ENCODE measurements at regions not wholly inside any gene's neighbourhood (a gene's known extent, or its start where the extent isn't known, plus 50 kb on each side); places are given as distances from the start of the nearest gene placed in this dataset.

DNA sequence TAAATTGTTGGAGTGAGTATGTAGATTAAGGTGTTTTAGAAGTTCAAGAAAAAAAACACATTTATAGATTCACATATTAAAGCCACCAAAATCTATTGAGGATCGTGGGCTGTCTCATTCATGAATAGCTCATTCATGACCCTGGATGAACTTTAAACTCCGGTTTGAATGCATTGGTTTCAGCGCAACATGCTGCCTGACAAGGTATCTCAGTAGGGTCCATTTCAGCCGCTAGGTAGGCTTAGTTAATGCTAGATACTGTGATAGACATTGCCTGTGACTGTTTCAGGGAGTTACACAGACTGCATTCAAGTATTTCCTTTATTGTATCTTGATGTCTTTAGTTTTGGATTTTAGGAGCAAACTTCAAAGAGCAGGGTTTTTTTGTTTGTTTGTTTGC is 140.5 kb upstream of the POGK start:
- intact Hi-C loops (cut with DNase I, micrococcal nuclease) = no loop called here
- no peaks in the 10 kb centered on the region for H3K9me3 ChIP-seq
- no peaks in the 10 kb centered on the region for H3K36me3 ChIP-seq (ENCODE audit: low read depth)
- no peaks in the 10 kb centered on the region for H3K4me1 ChIP-seq (ENCODE audit: low read depth)
- no peak for DNase-seq
- H3K4me3 ChIP-seq = no peak overlapping the region
- TF ChIP-seq, protein P1, sequence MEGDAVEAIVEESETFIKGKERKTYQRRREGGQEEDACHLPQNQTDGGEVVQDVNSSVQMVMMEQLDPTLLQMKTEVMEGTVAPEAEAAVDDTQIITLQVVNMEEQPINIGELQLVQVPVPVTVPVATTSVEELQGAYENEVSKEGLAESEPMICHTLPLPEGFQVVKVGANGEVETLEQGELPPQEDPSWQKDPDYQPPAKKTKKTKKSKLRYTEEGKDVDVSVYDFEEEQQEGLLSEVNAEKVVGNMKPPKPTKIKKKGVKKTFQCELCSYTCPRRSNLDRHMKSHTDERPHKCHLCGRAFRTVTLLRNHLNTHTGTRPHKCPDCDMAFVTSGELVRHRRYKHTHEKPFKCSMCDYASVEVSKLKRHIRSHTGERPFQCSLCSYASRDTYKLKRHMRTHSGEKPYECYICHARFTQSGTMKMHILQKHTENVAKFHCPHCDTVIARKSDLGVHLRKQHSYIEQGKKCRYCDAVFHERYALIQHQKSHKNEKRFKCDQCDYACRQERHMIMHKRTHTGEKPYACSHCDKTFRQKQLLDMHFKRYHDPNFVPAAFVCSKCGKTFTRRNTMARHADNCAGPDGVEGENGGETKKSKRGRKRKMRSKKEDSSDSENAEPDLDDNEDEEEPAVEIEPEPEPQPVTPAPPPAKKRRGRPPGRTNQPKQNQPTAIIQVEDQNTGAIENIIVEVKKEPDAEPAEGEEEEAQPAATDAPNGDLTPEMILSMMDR (IDR thresholded peaks at IDR 0.05) = no peak
- ATAC-seq = no peak

DNA sequence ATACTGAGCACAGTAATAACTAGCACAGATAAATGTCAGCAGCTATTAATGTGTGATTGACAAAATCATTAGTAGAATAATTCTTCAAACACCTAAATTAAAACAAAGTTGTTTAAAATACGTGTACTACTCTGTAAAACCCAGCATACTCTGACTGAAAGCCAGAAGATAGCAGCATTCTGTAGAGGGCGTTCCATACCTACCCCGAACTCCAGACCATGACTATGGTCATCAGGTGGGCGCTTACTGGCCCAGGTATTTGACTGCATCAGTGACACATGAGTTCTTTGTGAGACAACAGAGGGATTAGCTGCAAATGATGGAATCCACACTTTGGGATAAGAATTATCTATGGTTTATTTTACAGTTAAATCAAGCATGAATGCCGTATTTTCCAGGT is 139.7 kb upstream of the POGK start:
- intact Hi-C loops (cut with DNase I, micrococcal nuclease) = no loop called here
- no peak for ATAC-seq
- no peaks in the 10 kb centered on the region for H3K36me3 ChIP-seq (ENCODE audit: low read depth)
- H3K9me3 ChIP-seq = no peaks in the 10 kb centered on the region
- H3K4me1 ChIP-seq (ENCODE audit: low read depth) = no peaks in the 10 kb centered on the region
- no peak for DNase-seq
- no peak overlapping the region for H3K4me3 ChIP-seq
- TF ChIP-seq, protein P1 (IDR thresholded peaks at IDR 0.05) = no peak

DNA sequence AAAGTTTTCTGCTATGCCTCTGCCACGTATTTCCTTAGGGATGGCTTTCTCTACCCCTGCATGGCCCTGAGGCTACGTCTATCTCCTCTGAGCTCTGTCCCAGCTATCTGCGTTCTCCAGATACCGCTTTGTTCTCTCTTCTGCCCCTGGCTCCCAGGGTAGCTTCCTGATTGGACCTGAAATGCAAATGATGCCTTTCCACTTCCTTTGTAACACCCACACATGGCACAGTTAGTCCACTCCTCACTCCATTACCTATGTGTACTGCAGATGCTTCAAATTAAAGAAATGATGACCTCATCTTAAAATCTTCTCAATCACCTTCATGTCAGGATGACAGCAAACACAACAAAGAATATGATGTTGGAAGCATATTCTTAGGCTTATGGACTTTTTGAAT is 138.6 kb upstream of the POGK start:
- intact Hi-C loops (cut with DNase I, micrococcal nuclease) = no loop called here
- DNase-seq = no peak
- Histone ChIP-seq H3K9me3 (no peaks in the 10 kb centered on the region), H3K36me3 (ENCODE audit: low read depth) (no peaks in the 10 kb centered on the region), H3K4me1 (ENCODE audit: low read depth) (no peaks in the 10 kb centered on the region), H3K4me3 (no peak overlapping the region)
- ATAC-seq = no peak
- TF ChIP-seq, protein P1 (IDR thresholded peaks at IDR 0.05) = no peak

DNA sequence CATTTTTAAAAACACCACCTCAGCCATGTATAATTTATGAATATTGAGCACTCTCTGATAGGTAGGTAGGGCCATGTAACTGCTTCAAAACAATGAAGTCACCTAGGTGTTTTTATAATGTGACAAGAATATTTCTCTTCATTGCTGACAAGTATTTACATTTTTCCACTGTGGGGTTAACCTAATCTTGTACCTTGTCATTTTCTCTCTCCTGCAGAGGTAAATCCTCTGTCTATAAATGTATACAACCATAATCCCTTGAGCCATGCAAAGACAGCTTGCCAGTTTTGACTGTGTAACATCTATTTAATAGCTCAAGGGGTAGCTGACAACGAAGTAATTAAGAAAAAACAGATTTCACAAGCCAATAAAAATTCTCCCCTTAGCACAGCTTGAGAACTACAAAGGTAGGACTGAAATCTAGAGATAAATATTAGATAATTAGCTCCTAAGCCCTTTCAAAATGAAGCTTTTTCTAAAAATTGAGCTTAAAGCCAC is 137.6 kb upstream of the POGK start:
- H3K9me3 ChIP-seq = no peaks in the 10 kb centered on the region
- H3K36me3 ChIP-seq (ENCODE audit: low read depth) = no peaks in the 10 kb centered on the region
- H3K4me3 ChIP-seq = no peak overlapping the region
- no peaks in the 10 kb centered on the region for H3K4me1 ChIP-seq (ENCODE audit: low read depth)
- intact Hi-C loops (cut with DNase I, micrococcal nuclease) = no loop called here
- DNase-seq = no peak
- ATAC-seq = no peak
- TF ChIP-seq, protein P1 (IDR thresholded peaks at IDR 0.05) = no peak

DNA sequence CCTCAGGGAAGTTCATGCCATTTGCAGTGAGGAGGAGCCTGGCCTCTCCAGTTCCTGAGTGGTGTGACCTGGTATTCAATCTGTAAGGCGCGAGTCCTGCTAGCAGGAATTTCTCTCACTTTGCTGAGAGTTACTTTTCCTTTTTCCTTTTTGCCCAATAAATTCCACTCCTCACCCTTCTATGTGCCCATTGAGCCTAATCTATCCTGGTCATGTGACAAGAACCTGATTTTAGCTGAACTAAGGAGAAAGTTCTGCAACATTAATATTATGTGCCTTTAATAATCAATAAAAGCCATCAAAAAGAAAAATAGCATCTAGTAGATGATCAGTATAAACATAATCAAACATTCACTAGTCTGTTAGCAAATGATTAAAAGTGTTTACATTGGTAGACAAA is 136.1 kb upstream of the POGK start:
- Histone ChIP-seq H3K36me3 (ENCODE audit: low read depth) (no peaks in the 10 kb centered on the region), H3K9me3 (no peaks in the 10 kb centered on the region), H3K4me3 (no peak overlapping the region), H3K4me1 (ENCODE audit: low read depth) (no peaks in the 10 kb centered on the region)
- TF ChIP-seq, protein P1 (IDR thresholded peaks at IDR 0.05) = no peak
- intact Hi-C loops (cut with DNase I, micrococcal nuclease) = no loop called here
- ATAC-seq = no peak
- no peak for DNase-seq

Measured in mucosa of descending colon (tissue), 3 donors.